PC-9 (cell line): ENCODE measurements at regions not wholly inside any gene's neighbourhood (a gene's known extent, or its start where the extent isn't known, plus 50 kb on each side); places are given as distances from the start of the nearest gene placed in this dataset.

ENCODE experiments used
- BruUV-seq: library from RNA; stranded (reverse); fragments of 400-500 nt; replicated peaks from 2 replicates; lab custom pipeline; 2021; lab: Mats Ljungman, UMichigan
- CTCF ChIA-PET: fragments of 300-600 bp; sonication (Branson Sonifier 250); formaldehyde crosslinking; loops from one replicate; lab custom pipeline; 2022; ENCODE audit warnings: antibody characterized with exemption; lab: Charles Lee
- POLR2A ChIA-PET: fragments of 300-600 bp; sonication (Branson Sonifier 250); formaldehyde crosslinking; loops from one replicate; lab custom pipeline; 2022; ENCODE audit warnings: antibody characterized with exemption; ENCODE audit not compliant: unreplicated experiment; lab: Charles Lee
- DNase-seq, 2 experiments: peaks; one replicate each; pipeline versions ENCODE4 v3.0.0 to v3.0.0-alpha.2; 2015 to 2022; ENCODE audit warnings: mixed read lengths in 1 of 2
- H2AFZ ChIP-seq: fragments of 200-600 bp; sonication (generic); 2 replicates; pipeline ENCODE4 v1.8.1; 2017; ENCODE audit warnings: antibody characterized with exemption
- H3F3A ChIP-seq: fragments of 200-600 bp; sonication (generic); 2 replicates; pipeline ENCODE4 v1.8.1; 2017; ENCODE audit warnings: antibody characterized with exemption, mild to moderate bottlenecking, low read depth; ENCODE audit not compliant: insufficient read depth
- H3K27ac ChIP-seq: fragments of 200-600 bp; sonication (generic); 2 replicates; pipeline ENCODE4 v1.6.1; 2016; ENCODE audit warnings: mixed run types
- H3K27me3 ChIP-seq: fragments of 200-600 bp; sonication (generic); 2 replicates; pipeline ENCODE4 v1.6.1; 2016; ENCODE audit warnings: low read depth, mixed run types; ENCODE audit not compliant: insufficient read depth
- H3K36me3 ChIP-seq: fragments of 200-600 bp; sonication (generic); 2 replicates; pipeline ENCODE4 v1.6.1; 2016; ENCODE audit warnings: low read depth, mixed run types
- H3K4me1 ChIP-seq: fragments of 200-600 bp; sonication (generic); replicated peaks from 2 replicates; pipeline ENCODE4 v1.6.1; 2016; ENCODE audit warnings: mixed run types; ENCODE audit not compliant: insufficient read depth
- H3K4me2 ChIP-seq: fragments of 200-600 bp; sonication (generic); 2 replicates; pipeline ENCODE4 v1.6.1; 2017; ENCODE audit warnings: mixed run types
- H3K4me3 ChIP-seq: fragments of 200-600 bp; sonication (generic); 2 replicates; pipeline ENCODE4 v1.6.1; 2016; ENCODE audit warnings: mixed run types
- H3K79me2 ChIP-seq: fragments of 200-600 bp; sonication (generic); 2 replicates; pipeline ENCODE4 v1.6.1; 2017; ENCODE audit warnings: low read depth, mixed run types
- H3K9me2 ChIP-seq: fragments of 200-600 bp; sonication (generic); 2 replicates; pipeline ENCODE4 v1.8.1; 2017; ENCODE audit warnings: mild to moderate bottlenecking; ENCODE audit not compliant: insufficient read depth
- H3K9me3 ChIP-seq: fragments of 200-600 bp; sonication (generic); 2 replicates; pipeline ENCODE4 v1.8.1; 2016; ENCODE audit warnings: low read depth; ENCODE audit not compliant: insufficient read depth
- H4K20me1 ChIP-seq: fragments of 200-600 bp; sonication (generic); 2 replicates; pipeline ENCODE4 v1.8.1; 2017; ENCODE audit not compliant: insufficient read depth
- EZH2 ChIP-seq: fragments of 200-600 bp; sonication (generic); IDR thresholded peaks from 2 replicates; pipeline ENCODE4 v1.8.0; 2017; ENCODE audit warnings: antibody characterized with exemption, low read depth
- intact Hi-C: fragments of 100-400 bp; cut with micrococcal nuclease; formaldehyde crosslinking; loops from one replicate; pipeline ENCODE4 v1.10.0; 2022; ENCODE audit not compliant: unreplicated experiment
- TF ChIP-seq, protein P1 (sequence below): fragments of 200-600 bp; sonication (generic); conservative IDR thresholded peaks from 2 replicates; pipeline ENCODE4 v1.6.1; 2017; ENCODE audit warnings: mixed run types, antibody characterized with exemption, mild to moderate bottlenecking, moderate library complexity

DNA sequence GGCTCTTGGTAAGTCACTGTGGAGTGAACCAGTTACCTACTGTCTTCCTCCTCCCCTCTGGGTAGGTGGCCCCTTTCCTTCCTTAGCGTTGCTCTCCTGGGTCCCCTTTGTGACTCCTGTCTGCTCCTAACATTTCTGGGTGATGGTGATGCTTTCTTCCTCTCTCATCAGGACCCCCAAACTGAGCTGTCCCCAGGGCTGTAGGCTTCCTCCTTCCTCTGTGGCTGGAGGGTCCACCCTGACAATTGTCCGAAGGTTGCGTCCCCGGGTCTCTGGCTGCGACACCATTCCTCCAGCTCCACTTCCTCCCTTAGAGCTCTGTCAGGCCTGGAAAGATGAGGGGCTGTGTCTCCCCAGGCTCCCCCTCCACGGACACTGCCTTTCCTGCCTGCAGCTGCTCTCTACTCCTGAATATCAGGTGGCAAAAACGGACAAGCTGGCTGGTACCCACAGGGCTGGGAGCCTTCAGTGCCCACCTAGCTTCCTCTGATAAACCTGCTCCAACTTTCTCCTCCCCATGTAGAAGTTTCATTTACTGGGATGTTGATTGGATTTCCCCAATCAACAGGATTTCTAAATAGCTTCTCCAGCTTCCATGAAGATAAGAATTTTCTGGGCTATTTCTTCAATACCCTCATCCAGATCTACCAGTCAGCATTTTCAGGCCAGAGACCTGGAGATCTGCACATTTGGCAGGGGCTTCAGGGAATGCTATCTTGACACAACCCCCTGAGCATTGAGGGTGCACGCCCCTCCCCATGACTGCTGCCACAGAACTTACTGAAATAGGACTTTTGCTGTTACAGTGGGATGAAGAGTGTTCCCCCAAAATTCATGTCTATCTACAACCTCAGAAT, 506.5 kb downstream of the TCERG1L start:
- peaks cover 64% of the 10 kb centered on the region for H3K27me3 ChIP-seq
- no peaks in the 10 kb centered on the region for H3F3A ChIP-seq
- no peak overlapping the region for H3K4me3 ChIP-seq
- no peaks in the 10 kb centered on the region for H4K20me1 ChIP-seq
- CTCF ChIA-PET, result no interaction called here
- H3K9me3 ChIP-seq, result no peaks in the 10 kb centered on the region
- H3K9me2 ChIP-seq, result no peaks in the 10 kb centered on the region
- H3K4me1 ChIP-seq, result no peaks in the 10 kb centered on the region
- intact Hi-C loops, result no loop called here
- BruUV-seq, result no TSS peak
- no peak overlapping the region for H2AFZ ChIP-seq
- no peak for DNase-seq
- H3K36me3 ChIP-seq, result no peaks in the 10 kb centered on the region
- POLR2A ChIA-PET, result no interaction called here
- no peak overlapping the region for H3K27ac ChIP-seq
- H3K4me2 ChIP-seq, result no peak overlapping the region
- TF ChIP-seq, protein P1, sequence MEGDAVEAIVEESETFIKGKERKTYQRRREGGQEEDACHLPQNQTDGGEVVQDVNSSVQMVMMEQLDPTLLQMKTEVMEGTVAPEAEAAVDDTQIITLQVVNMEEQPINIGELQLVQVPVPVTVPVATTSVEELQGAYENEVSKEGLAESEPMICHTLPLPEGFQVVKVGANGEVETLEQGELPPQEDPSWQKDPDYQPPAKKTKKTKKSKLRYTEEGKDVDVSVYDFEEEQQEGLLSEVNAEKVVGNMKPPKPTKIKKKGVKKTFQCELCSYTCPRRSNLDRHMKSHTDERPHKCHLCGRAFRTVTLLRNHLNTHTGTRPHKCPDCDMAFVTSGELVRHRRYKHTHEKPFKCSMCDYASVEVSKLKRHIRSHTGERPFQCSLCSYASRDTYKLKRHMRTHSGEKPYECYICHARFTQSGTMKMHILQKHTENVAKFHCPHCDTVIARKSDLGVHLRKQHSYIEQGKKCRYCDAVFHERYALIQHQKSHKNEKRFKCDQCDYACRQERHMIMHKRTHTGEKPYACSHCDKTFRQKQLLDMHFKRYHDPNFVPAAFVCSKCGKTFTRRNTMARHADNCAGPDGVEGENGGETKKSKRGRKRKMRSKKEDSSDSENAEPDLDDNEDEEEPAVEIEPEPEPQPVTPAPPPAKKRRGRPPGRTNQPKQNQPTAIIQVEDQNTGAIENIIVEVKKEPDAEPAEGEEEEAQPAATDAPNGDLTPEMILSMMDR, result no peak
- no peak for TF ChIP-seq EZH2
- no peaks in the 10 kb centered on the region for H3K79me2 ChIP-seq

- Histone ChIP-seq H3K36me3 (no peaks in the 10 kb centered on the region), H3K27ac (no peak overlapping the region), H3K9me3 (no peaks in the 10 kb centered on the region), H4K20me1 (no peaks in the 10 kb centered on the region), H3K27me3 (peaks cover 58% of the 10 kb centered on the region), H3K4me2 (no peak overlapping the region), H3K79me2 (no peaks in the 10 kb centered on the region), H3F3A (no peaks in the 10 kb centered on the region), H2AFZ (no peak overlapping the region), H3K9me2 (no peaks in the 10 kb centered on the region), H3K4me3 (no peak overlapping the region), H3K4me1 (no peaks in the 10 kb centered on the region)
- intact Hi-C loops, result no loop called here
- ChIA-PET POLR2A (no interaction called here), CTCF (no interaction called here)
- no TSS peak for BruUV-seq
- TF ChIP-seq, protein P1, result no peak
- no peak for TF ChIP-seq EZH2
- DNase-seq, result no peak
Observed at GRCh38 chr10:130805635-130806030, 505.9 kb downstream of the TCERG1L start.

DNA sequence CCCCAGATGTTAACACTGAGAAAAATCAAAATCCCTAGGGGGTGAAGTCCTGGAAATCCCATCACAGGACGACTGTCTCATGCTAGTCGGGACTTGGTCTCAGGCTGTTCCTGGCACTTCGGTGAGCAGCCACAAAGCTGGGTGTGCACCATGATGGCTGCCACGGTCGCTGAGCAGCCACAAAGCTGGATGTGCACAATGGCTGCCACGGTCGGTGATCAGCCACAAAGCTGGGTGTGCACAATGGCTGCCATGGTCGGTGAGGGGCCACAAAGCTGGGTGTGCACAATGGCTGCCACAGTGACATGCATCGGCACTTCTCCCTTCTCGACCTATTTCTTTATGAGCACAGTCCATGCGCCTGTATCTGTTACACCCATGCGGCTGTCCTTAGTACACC, 505.1 kb downstream of the TCERG1L start:
- ChIA-PET CTCF (no interaction called here), POLR2A (no interaction called here)
- no peak for TF ChIP-seq EZH2
- TF ChIP-seq, protein P1, result no peak
- no peak for DNase-seq
- Histone ChIP-seq H3K4me1 (no peaks in the 10 kb centered on the region), H3K4me2 (no peak overlapping the region), H3K9me3 (no peaks in the 10 kb centered on the region), H3K79me2 (no peaks in the 10 kb centered on the region), H3K27ac (no peak overlapping the region), H3K4me3 (no peak overlapping the region), H3K36me3 (no peaks in the 10 kb centered on the region), H3F3A (no peaks in the 10 kb centered on the region), H4K20me1 (no peaks in the 10 kb centered on the region), H3K27me3 (peaks cover 52% of the 10 kb centered on the region), H2AFZ (no peak overlapping the region), H3K9me2 (no peaks in the 10 kb centered on the region)
- BruUV-seq, result no TSS peak
- intact Hi-C loops, result no loop called here
